SK-N-SH treated with all-trans-retinoic acid at 6 μM for 48 hours (cell line): ENCODE measurements at regions not wholly inside any gene's neighbourhood (a gene's known extent, or its start where the extent isn't known, plus 50 kb on each side); places are given as distances from the start of the nearest gene placed in this dataset.

ENCODE experiments used
- ATAC-seq: fragments of 200-7000 bp; cut with Tn5 transposase; 3 replicates; pipeline ENCODE4 v1.9.1; 2020; ENCODE audit warnings: mild to moderate bottlenecking, moderate library complexity
- BACH2 ChIP-seq: fragments of 250-450 bp; sonication (Bioruptor Pico); IDR thresholded peaks from 2 replicates; pipeline ENCODE4 v1.9.0; 2021; ENCODE audit warnings: mild to moderate bottlenecking, borderline replicate concordance
- ESRRG ChIP-seq: fragments of 250-450 bp; sonication (Bioruptor Pico); IDR thresholded peaks from 2 replicates; pipeline ENCODE4 v1.6.1; 2021; ENCODE audit warnings: mild to moderate bottlenecking
- GLIS3 ChIP-seq: fragments of 250-450 bp; sonication (Bioruptor Pico); IDR thresholded peaks from 2 replicates; pipeline ENCODE4 v1.5.0; 2020; ENCODE audit warnings: mild to moderate bottlenecking, moderate library complexity
- ISL1 ChIP-seq: fragments of 250-450 bp; sonication (Bioruptor Pico); IDR thresholded peaks from 2 replicates; pipeline ENCODE4 v2.1.2; 2022; ENCODE audit warnings: mild to moderate bottlenecking, moderate library complexity
- OSR1 ChIP-seq: fragments of 250-450 bp; sonication (Bioruptor Pico); IDR thresholded peaks from 2 replicates; pipeline ENCODE4 v1.8.0; 2022; ENCODE audit warnings: moderate library complexity, mild to moderate bottlenecking, inconsistent platforms
- PPARA ChIP-seq: fragments of 250-450 bp; sonication (Bioruptor Pico); IDR thresholded peaks from 2 replicates; pipeline ENCODE4 v1.5.0; 2020; ENCODE audit warnings: mild to moderate bottlenecking, borderline replicate concordance
- RARB ChIP-seq: fragments of 250-450 bp; sonication (Bioruptor Pico); IDR thresholded peaks from 2 replicates; pipeline ENCODE4 v1.8.0; 2021; ENCODE audit warnings: mild to moderate bottlenecking, moderate library complexity
- SNAI2 ChIP-seq: fragments of 250-450 bp; sonication (Bioruptor Pico); IDR thresholded peaks from 2 replicates; pipeline ENCODE4 v1.5.0; 2020; ENCODE audit warnings: mild to moderate bottlenecking, moderate library complexity
- TOX ChIP-seq: fragments of 250-450 bp; sonication (Bioruptor Pico); IDR thresholded peaks from 2 replicates; pipeline ENCODE4 v1.8.0; 2021; ENCODE audit warnings: mild to moderate bottlenecking, moderate library complexity, borderline replicate concordance
- ZC3H10 ChIP-seq: fragments of 250-450 bp; sonication (Bioruptor Pico); IDR thresholded peaks from 2 replicates; pipeline ENCODE4 v1.5.1; 2021; ENCODE audit warnings: mild to moderate bottlenecking, moderate library complexity
- ZFP3 ChIP-seq: fragments of 250-450 bp; sonication (Bioruptor Pico); IDR thresholded peaks from 2 replicates; pipeline ENCODE4 v1.5.0; 2020; ENCODE audit warnings: mild to moderate bottlenecking, moderate library complexity
- ZNF565 ChIP-seq: fragments of 450-650 bp; formaldehyde crosslinking; conservative IDR thresholded peaks from 2 replicates; pipeline ENCODE4 v1.5.0; 2020; ENCODE audit warnings: low read depth, mild to moderate bottlenecking, moderate library complexity
- ZNF70 ChIP-seq: fragments of 450-650 bp; formaldehyde crosslinking; IDR thresholded peaks from 2 replicates; pipeline ENCODE4 v1.5.0; 2020; ENCODE audit warnings: mild to moderate bottlenecking, moderate library complexity
- TF ChIP-seq, protein P1 (sequence below): fragments of 250-450 bp; sonication (Bioruptor Pico); IDR thresholded peaks from 2 replicates; pipeline ENCODE4 v1.5.1; 2020; ENCODE audit warnings: low read depth, mild to moderate bottlenecking, moderate library complexity
- TF ChIP-seq, protein P2 (sequence below): fragments of 250-450 bp; sonication (Bioruptor Pico); IDR thresholded peaks from 2 replicates; pipeline ENCODE4 v1.8.0; 2020; ENCODE audit warnings: mild to moderate bottlenecking, moderate library complexity, borderline replicate concordance
- TF ChIP-seq, protein P3 (sequence below): fragments of 250-450 bp; sonication (Bioruptor Pico); IDR thresholded peaks from 2 replicates; pipeline ENCODE4 v1.8.0; 2021; ENCODE audit warnings: low read depth, mild to moderate bottlenecking, moderate library complexity, borderline replicate concordance
- TF ChIP-seq, protein P4 (sequence below): fragments of 250-450 bp; sonication (Bioruptor Pico); IDR thresholded peaks from 2 replicates; pipeline ENCODE4 v1.5.0; 2020; ENCODE audit warnings: mild to moderate bottlenecking, moderate library complexity
- TF ChIP-seq, protein P5 (sequence below): fragments of 250-450 bp; sonication (Bioruptor Pico); IDR thresholded peaks from 2 replicates; pipeline ENCODE4 v1.5.1; 2021; ENCODE audit warnings: mild to moderate bottlenecking, moderate library complexity

DNA sequence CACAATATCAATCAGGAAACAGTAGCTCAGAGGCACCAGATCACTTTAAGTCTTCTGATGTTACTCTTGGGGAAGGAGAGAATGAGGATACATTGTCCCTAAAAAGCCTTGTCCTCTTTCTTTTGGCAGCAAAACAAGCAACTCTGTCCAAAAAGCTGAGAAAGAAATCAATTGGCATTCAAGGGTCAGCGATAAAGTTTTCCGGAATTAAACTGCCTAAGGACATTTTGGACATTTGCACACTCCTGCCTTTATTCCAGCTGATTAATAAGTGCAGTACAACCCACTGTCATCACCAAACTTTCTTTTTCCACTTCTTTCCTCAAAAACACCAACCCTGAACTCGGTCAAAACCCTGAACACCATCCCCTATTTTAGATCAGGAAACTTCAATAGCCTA, 85.8 kb upstream of the FAM9A start:
- no peak for TF ChIP-seq OSR1 (CRISPR knock-in tag)
- no peak for TF ChIP-seq ZNF70 (CRISPR knock-in tag)
- TF ChIP-seq ISL1 (CRISPR knock-in tag): no peak
- TF ChIP-seq, protein P1, sequence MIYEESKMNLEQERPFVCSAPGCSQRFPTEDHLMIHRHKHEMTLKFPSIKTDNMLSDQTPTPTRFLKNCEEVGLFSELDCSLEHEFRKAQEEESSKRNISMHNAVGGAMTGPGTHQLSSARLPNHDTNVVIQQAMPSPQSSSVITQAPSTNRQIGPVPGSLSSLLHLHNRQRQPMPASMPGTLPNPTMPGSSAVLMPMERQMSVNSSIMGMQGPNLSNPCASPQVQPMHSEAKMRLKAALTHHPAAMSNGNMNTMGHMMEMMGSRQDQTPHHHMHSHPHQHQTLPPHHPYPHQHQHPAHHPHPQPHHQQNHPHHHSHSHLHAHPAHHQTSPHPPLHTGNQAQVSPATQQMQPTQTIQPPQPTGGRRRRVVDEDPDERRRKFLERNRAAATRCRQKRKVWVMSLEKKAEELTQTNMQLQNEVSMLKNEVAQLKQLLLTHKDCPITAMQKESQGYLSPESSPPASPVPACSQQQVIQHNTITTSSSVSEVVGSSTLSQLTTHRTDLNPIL: no peak
- no peak for TF ChIP-seq ZC3H10 (CRISPR knock-in tag)
- TF ChIP-seq ESRRG (CRISPR knock-in tag): no peak
- TF ChIP-seq, protein P2, sequence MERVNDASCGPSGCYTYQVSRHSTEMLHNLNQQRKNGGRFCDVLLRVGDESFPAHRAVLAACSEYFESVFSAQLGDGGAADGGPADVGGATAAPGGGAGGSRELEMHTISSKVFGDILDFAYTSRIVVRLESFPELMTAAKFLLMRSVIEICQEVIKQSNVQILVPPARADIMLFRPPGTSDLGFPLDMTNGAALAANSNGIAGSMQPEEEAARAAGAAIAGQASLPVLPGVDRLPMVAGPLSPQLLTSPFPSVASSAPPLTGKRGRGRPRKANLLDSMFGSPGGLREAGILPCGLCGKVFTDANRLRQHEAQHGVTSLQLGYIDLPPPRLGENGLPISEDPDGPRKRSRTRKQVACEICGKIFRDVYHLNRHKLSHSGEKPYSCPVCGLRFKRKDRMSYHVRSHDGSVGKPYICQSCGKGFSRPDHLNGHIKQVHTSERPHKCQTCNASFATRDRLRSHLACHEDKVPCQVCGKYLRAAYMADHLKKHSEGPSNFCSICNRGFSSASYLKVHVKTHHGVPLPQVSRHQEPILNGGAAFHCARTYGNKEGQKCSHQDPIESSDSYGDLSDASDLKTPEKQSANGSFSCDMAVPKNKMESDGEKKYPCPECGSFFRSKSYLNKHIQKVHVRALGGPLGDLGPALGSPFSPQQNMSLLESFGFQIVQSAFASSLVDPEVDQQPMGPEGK (CRISPR knock-in tag): no peak
- no peak for ATAC-seq

DNA sequence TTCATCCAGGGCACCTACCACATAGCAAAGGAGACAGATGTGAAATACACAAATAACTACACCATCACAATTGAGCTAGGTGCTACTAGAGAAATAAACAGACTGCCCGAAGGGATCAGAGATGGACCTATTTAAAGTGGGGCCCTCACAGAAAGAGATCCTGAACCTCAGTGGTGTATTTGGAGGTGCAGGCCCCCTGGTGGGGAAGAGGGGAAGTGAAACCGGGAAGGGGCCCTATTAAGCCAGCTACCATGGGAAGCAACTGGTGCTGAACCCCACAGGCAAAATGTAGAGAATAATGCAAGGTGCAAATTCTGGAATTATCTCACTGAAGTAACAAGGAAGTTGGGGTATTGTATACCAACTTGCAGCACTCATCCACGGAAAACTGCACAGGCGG, 78.6 kb upstream of the FAM9A start:
- TF ChIP-seq BACH2 (CRISPR knock-in tag): no peak
- TF ChIP-seq, protein P3, sequence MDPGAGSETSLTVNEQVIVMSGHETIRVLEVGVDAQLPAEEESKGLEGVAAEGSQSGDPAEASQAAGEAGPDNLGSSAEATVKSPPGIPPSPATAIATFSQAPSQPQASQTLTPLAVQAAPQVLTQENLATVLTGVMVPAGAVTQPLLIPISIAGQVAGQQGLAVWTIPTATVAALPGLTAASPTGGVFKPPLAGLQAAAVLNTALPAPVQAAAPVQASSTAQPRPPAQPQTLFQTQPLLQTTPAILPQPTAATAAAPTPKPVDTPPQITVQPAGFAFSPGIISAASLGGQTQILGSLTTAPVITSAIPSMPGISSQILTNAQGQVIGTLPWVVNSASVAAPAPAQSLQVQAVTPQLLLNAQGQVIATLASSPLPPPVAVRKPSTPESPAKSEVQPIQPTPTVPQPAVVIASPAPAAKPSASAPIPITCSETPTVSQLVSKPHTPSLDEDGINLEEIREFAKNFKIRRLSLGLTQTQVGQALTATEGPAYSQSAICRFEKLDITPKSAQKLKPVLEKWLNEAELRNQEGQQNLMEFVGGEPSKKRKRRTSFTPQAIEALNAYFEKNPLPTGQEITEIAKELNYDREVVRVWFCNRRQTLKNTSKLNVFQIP (CRISPR knock-in tag): no peak
- TF ChIP-seq SNAI2 (CRISPR knock-in tag): no peak
- no peak for TF ChIP-seq RARB
- no peak for TF ChIP-seq GLIS3 (CRISPR knock-in tag)
- TF ChIP-seq ZNF70 (CRISPR knock-in tag): no peak

DNA sequence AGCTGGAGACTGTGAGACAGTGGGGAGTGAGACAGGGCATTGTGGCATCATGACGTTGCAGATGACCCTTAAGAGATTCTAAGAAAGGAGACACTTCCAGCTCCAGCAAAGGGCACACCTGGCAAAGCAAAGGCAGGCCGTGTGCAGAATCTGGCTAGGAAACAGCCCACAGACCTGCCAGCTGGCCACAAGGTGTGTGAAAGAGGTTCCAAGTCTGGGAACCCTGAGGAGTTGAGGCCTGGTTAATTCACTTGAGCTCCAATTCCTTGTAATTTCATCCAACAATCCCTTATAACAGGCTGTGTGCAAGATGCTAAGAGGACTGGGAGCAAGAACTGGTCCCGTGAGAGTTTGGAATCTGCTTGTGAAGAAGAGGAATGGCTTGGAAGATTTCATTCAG, 72.8 kb upstream of the FAM9A start:
- TF ChIP-seq ESRRG (CRISPR knock-in tag) (no peak), GLIS3 (CRISPR knock-in tag) (no peak), PPARA (CRISPR knock-in tag) (no peak), TOX (CRISPR knock-in tag) (no peak), ZNF565 (CRISPR knock-in tag) (no peak), ISL1 (CRISPR knock-in tag) (no peak), RARB (no peak), ZFP3 (CRISPR knock-in tag) (no peak), ZC3H10 (CRISPR knock-in tag) (no peak)
- TF ChIP-seq, protein P1: no peak
- TF ChIP-seq, protein P4, sequence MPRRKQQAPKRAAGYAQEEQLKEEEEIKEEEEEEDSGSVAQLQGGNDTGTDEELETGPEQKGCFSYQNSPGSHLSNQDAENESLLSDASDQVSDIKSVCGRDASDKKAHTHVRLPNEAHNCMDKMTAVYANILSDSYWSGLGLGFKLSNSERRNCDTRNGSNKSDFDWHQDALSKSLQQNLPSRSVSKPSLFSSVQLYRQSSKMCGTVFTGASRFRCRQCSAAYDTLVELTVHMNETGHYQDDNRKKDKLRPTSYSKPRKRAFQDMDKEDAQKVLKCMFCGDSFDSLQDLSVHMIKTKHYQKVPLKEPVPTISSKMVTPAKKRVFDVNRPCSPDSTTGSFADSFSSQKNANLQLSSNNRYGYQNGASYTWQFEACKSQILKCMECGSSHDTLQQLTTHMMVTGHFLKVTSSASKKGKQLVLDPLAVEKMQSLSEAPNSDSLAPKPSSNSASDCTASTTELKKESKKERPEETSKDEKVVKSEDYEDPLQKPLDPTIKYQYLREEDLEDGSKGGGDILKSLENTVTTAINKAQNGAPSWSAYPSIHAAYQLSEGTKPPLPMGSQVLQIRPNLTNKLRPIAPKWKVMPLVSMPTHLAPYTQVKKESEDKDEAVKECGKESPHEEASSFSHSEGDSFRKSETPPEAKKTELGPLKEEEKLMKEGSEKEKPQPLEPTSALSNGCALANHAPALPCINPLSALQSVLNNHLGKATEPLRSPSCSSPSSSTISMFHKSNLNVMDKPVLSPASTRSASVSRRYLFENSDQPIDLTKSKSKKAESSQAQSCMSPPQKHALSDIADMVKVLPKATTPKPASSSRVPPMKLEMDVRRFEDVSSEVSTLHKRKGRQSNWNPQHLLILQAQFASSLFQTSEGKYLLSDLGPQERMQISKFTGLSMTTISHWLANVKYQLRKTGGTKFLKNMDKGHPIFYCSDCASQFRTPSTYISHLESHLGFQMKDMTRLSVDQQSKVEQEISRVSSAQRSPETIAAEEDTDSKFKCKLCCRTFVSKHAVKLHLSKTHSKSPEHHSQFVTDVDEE (CRISPR knock-in tag): no peak
- TF ChIP-seq, protein P5, sequence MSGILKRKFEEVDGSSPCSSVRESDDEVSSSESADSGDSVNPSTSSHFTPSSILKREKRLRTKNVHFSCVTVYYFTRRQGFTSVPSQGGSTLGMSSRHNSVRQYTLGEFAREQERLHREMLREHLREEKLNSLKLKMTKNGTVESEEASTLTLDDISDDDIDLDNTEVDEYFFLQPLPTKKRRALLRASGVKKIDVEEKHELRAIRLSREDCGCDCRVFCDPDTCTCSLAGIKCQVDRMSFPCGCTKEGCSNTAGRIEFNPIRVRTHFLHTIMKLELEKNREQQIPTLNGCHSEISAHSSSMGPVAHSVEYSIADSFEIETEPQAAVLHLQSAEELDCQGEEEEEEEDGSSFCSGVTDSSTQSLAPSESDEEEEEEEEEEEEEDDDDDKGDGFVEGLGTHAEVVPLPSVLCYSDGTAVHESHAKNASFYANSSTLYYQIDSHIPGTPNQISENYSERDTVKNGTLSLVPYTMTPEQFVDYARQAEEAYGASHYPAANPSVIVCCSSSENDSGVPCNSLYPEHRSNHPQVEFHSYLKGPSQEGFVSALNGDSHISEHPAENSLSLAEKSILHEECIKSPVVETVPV: no peak
- TF ChIP-seq, protein P3 (CRISPR knock-in tag): no peak
- TF ChIP-seq, all 23 proteins: peak for 0
- no peak for ATAC-seq

More for the DNA sequence above, 78.6 kb upstream of the FAM9A start:
- peak; percentile 64; the same call in 2 of the 3 replicates for ATAC-seq
